ENCODE measurements at regions not wholly inside any gene's neighbourhood (a gene's known extent, or its start where the extent isn't known, plus 50 kb on each side); places are given as distances from the start of the nearest gene placed in this dataset.

GRCh38 chr2:23153484-23153883 lies 231.5 kb upstream of the KLHL29 start:
- H3K9ac ChIP-seq (ENCODE audit: low read length) = no peak overlapping the region
- no peak overlapping the region for H3K27ac ChIP-seq (ENCODE audit: low read depth, low read length)
- H3K4me1 ChIP-seq (ENCODE audit: control insufficient read depth in 1 of 2, insufficient read depth in 2 of 2, low read length in 2 of 2) = no peaks in the 10 kb centered on the region
- ChIA-PET RAD21 (ENCODE audit: low non-redundant PET in 1 of 2, low total read pairs in 2 of 2, uncharacterized antibody in 2 of 2, unreplicated experiment in 2 of 2) (no interaction called here), CTCF (no interaction called here), POLR2A (no interaction called here)
- no peaks in the 10 kb centered on the region for H3K9me2 ChIP-seq (ENCODE audit: insufficient read depth)
- H2AFZ ChIP-seq (ENCODE audit: low read depth, low read length, poor library complexity, severe bottlenecking) = no peak overlapping the region
- no peaks in the 10 kb centered on the region for H3K79me2 ChIP-seq (ENCODE audit: insufficient read depth, low read length)
- H3K4me2 ChIP-seq (ENCODE audit: low read length) = no peak overlapping the region
- no peaks in the 10 kb centered on the region for H4K20me1 ChIP-seq (ENCODE audit: insufficient read depth)
- H3K36me3 ChIP-seq (ENCODE audit: control insufficient read depth in 1 of 2, insufficient read depth in 2 of 2, low read length in 2 of 2) = no peaks in the 10 kb centered on the region
- TF ChIP-seq CEBPB (IDR thresholded peaks at IDR 0.05; ENCODE audit: low read depth) = no peak
- no peak for TF ChIP-seq POLR2AphosphoS5 (IDR thresholded peaks at IDR 0.05; ENCODE audit: low read depth, low read length)
- no peak for TF ChIP-seq ZBTB33 (IDR thresholded peaks at IDR 0.05; ENCODE audit: extremely low read depth, insufficient replicate concordance, low read length)
- TF ChIP-seq ELF1 (IDR thresholded peaks at IDR 0.05; ENCODE audit: borderline replicate concordance, low read depth) = no peak
- TF ChIP-seq EZH2 (IDR thresholded peaks at IDR 0.05) = no peak
- H3K27me3 ChIP-seq (ENCODE audit: insufficient read depth, low read length) = peaks cover 5% of the 10 kb centered on the region; the same call in 1 of the 2 replicates
- H3K4me3 ChIP-seq (replicated peaks in 1 of 2; ENCODE audit: low read depth in 1 of 2, low read length in 2 of 2) = no peak overlapping the region
- no peak for ATAC-seq
- no peak for DNase-seq (ENCODE audit: low read depth, low spot score)
- BruUV-seq (replicated peaks) = no TSS peak
- intact Hi-C loops (cut with micrococcal nuclease) = no loop called here
- no peaks in the 10 kb centered on the region for H3K9me3 ChIP-seq (ENCODE audit: control insufficient read depth in 1 of 2, insufficient read depth in 1 of 2, low read depth in 1 of 2, low read length in 2 of 2)

GRCh38 chr2:23155022-23155421 lies 230.0 kb upstream of the KLHL29 start:
- H3K9me3 ChIP-seq (ENCODE audit: control insufficient read depth in 1 of 2, insufficient read depth in 1 of 2, low read depth in 1 of 2, low read length in 2 of 2) = no peaks in the 10 kb centered on the region
- H3K36me3 ChIP-seq (ENCODE audit: control insufficient read depth in 1 of 2, insufficient read depth in 2 of 2, low read length in 2 of 2) = no peaks in the 10 kb centered on the region
- H3K4me3 ChIP-seq (replicated peaks in 1 of 2; ENCODE audit: low read depth in 1 of 2, low read length in 2 of 2) = no peak overlapping the region
- H2AFZ ChIP-seq (ENCODE audit: low read depth, low read length, poor library complexity, severe bottlenecking) = no peak overlapping the region
- ChIA-PET CTCF (no interaction called here), POLR2A (no interaction called here), RAD21 (ENCODE audit: low non-redundant PET in 1 of 2, low total read pairs in 2 of 2, uncharacterized antibody in 2 of 2, unreplicated experiment in 2 of 2) (no interaction called here)
- H3K4me2 ChIP-seq (ENCODE audit: low read length) = no peak overlapping the region
- no peak overlapping the region for H3K27ac ChIP-seq (ENCODE audit: low read depth, low read length)
- peaks cover 5% of the 10 kb centered on the region; the same call in 1 of the 2 replicates for H3K27me3 ChIP-seq (ENCODE audit: insufficient read depth, low read length)
- intact Hi-C loops (cut with micrococcal nuclease) = no loop called here
- H4K20me1 ChIP-seq (ENCODE audit: insufficient read depth) = no peaks in the 10 kb centered on the region
- H3K79me2 ChIP-seq (ENCODE audit: insufficient read depth, low read length) = no peaks in the 10 kb centered on the region
- H3K9me2 ChIP-seq (ENCODE audit: insufficient read depth) = no peaks in the 10 kb centered on the region
- no peak overlapping the region for H3K9ac ChIP-seq (ENCODE audit: low read length)
- DNase-seq (ENCODE audit: low read depth, low spot score) (no peak), ATAC-seq (no peak)
- BruUV-seq (replicated peaks) = no TSS peak
- TF ChIP-seq ATF3 (IDR thresholded peaks at IDR 0.05) (no peak), FOSL1 (IDR thresholded peaks at IDR 0.05; ENCODE audit: low read depth) (no peak), YY1 (IDR thresholded peaks at IDR 0.05; ENCODE audit: extremely low read depth, insufficient replicate concordance, low read depth, low read length) (no peak), JUND (IDR thresholded peaks at IDR 0.05) (no peak), POLR2AphosphoS5 (IDR thresholded peaks at IDR 0.05; ENCODE audit: low read depth, low read length) (no peak), REST (IDR thresholded peaks at IDR 0.05; ENCODE audit: low read depth) (no peak)
- H3K4me1 ChIP-seq (ENCODE audit: control insufficient read depth in 1 of 2, insufficient read depth in 2 of 2, low read length in 2 of 2) = no peaks in the 10 kb centered on the region
